ENCODE measurements at regions not wholly inside any gene's neighbourhood (a gene's known extent, or its start where the extent isn't known, plus 50 kb on each side); places are given as distances from the start of the nearest gene placed in this dataset.

GRCh38 chr14:42420071-42420470 is 813.4 kb downstream of the LRFN5 start:
- no peaks in the 10 kb centered on the region for H4K20me1 ChIP-seq (ENCODE audit: low read length)
- DNase-seq, result no peak
- H3K79me2 ChIP-seq (ENCODE audit: low read length), result no peaks in the 10 kb centered on the region
- no peak overlapping the region for H3K4me3 ChIP-seq (ENCODE audit: low read length)
- H2AFZ ChIP-seq (ENCODE audit: low read length), result no peak overlapping the region
- H3K9me2 ChIP-seq (replicated peaks; ENCODE audit: low read length), result no peaks in the 10 kb centered on the region
- no peaks in the 10 kb centered on the region for H3K9me3 ChIP-seq (ENCODE audit: low read length)
- ATAC-seq, result no peak
- intact Hi-C loops (cut with micrococcal nuclease), result no loop called here
- H3K4me1 ChIP-seq (ENCODE audit: insufficient read depth, low read length), result no peaks in the 10 kb centered on the region; the same call in 1 of the 2 replicates
- CTCF ChIA-PET, result no interaction called here
- BruUV-seq (replicated peaks), result no TSS peak
- H3K36me3 ChIP-seq (ENCODE audit: low read depth, low read length), result no peaks in the 10 kb centered on the region
- POLR2A ChIA-PET (ENCODE audit: unreplicated experiment), result no interaction called here
- H3K9ac ChIP-seq (ENCODE audit: low read length), result no peak overlapping the region
- H3K27me3 ChIP-seq (ENCODE audit: low read length), result no peaks in the 10 kb centered on the region
- TF ChIP-seq EZH2phosphoT487 (IDR thresholded peaks at IDR 0.05; ENCODE audit: borderline replicate concordance, low read length), result no peak
- no peak for TF ChIP-seq EZH2 (IDR thresholded peaks at IDR 0.05; ENCODE audit: low read length, unreplicated experiment)
- TF ChIP-seq, protein P1, sequence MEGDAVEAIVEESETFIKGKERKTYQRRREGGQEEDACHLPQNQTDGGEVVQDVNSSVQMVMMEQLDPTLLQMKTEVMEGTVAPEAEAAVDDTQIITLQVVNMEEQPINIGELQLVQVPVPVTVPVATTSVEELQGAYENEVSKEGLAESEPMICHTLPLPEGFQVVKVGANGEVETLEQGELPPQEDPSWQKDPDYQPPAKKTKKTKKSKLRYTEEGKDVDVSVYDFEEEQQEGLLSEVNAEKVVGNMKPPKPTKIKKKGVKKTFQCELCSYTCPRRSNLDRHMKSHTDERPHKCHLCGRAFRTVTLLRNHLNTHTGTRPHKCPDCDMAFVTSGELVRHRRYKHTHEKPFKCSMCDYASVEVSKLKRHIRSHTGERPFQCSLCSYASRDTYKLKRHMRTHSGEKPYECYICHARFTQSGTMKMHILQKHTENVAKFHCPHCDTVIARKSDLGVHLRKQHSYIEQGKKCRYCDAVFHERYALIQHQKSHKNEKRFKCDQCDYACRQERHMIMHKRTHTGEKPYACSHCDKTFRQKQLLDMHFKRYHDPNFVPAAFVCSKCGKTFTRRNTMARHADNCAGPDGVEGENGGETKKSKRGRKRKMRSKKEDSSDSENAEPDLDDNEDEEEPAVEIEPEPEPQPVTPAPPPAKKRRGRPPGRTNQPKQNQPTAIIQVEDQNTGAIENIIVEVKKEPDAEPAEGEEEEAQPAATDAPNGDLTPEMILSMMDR (conservative IDR thresholded peaks at IDR 0.05; ENCODE audit: low read depth, low read length), result no peak
- H3F3A ChIP-seq (ENCODE audit: low read length, unreplicated experiment), result no peaks in the 10 kb centered on the region
- H3K27ac ChIP-seq (ENCODE audit: low read length), result no peak overlapping the region
- no peak overlapping the region for H3K4me2 ChIP-seq (ENCODE audit: low read length)

- H3K9ac ChIP-seq (ENCODE audit: low read length), result no peak overlapping the region
- DNase-seq (no peak), ATAC-seq (no peak)
- BruUV-seq (replicated peaks), result no TSS peak
- no peaks in the 10 kb centered on the region for H3K36me3 ChIP-seq (ENCODE audit: low read depth, low read length)
- H3K4me2 ChIP-seq (ENCODE audit: low read length), result no peak overlapping the region
- POLR2A ChIA-PET (ENCODE audit: unreplicated experiment), result no interaction called here
- CTCF ChIA-PET, result no interaction called here
- H4K20me1 ChIP-seq (ENCODE audit: low read length), result no peaks in the 10 kb centered on the region
- no peak overlapping the region for H3K27ac ChIP-seq (ENCODE audit: low read length)
- TF ChIP-seq, protein P1 (conservative IDR thresholded peaks at IDR 0.05; ENCODE audit: low read depth, low read length), result no peak
- intact Hi-C loops (cut with micrococcal nuclease), result no loop called here
- H3F3A ChIP-seq (ENCODE audit: low read length, unreplicated experiment), result no peaks in the 10 kb centered on the region
- H3K9me2 ChIP-seq (replicated peaks; ENCODE audit: low read length), result no peaks in the 10 kb centered on the region
- H3K9me3 ChIP-seq (ENCODE audit: low read length), result no peaks in the 10 kb centered on the region
- H3K79me2 ChIP-seq (ENCODE audit: low read length), result no peaks in the 10 kb centered on the region
- no peak overlapping the region for H3K4me3 ChIP-seq (ENCODE audit: low read length)
- no peak overlapping the region for H2AFZ ChIP-seq (ENCODE audit: low read length)
- H3K27me3 ChIP-seq (ENCODE audit: low read length), result no peaks in the 10 kb centered on the region
- H3K4me1 ChIP-seq (ENCODE audit: insufficient read depth, low read length), result no peaks in the 10 kb centered on the region
These were observed 800.5 kb downstream of the LRFN5 start for GRCh38 chr14:42407153-42407552.

GRCh38 chr14:42391146-42391834 is 784.6 kb downstream of the LRFN5 start:
- BruUV-seq (replicated peaks), result no TSS peak
- no peak for ATAC-seq
- Histone ChIP-seq H3K27me3 (ENCODE audit: low read length) (no peaks in the 10 kb centered on the region), H3K27ac (ENCODE audit: low read length) (no peak overlapping the region), H3K4me1 (ENCODE audit: insufficient read depth, low read length) (no peaks in the 10 kb centered on the region), H3K9me2 (replicated peaks; ENCODE audit: low read length) (no peaks in the 10 kb centered on the region), H3K36me3 (ENCODE audit: low read depth, low read length) (no peaks in the 10 kb centered on the region), H3F3A (ENCODE audit: low read length, unreplicated experiment) (no peaks in the 10 kb centered on the region), H3K4me2 (ENCODE audit: low read length) (no peak overlapping the region), H3K9me3 (ENCODE audit: low read length) (no peaks in the 10 kb centered on the region), H3K79me2 (ENCODE audit: low read length) (no peaks in the 10 kb centered on the region), H3K9ac (ENCODE audit: low read length) (no peak overlapping the region), H3K4me3 (ENCODE audit: low read length) (no peak overlapping the region), H2AFZ (ENCODE audit: low read length) (no peak overlapping the region), H4K20me1 (ENCODE audit: low read length) (no peaks in the 10 kb centered on the region)
- ChIA-PET POLR2A (ENCODE audit: unreplicated experiment) (interaction anchor here (0.6 to 0.7 kb wide), 2 partner anchors 44 to 387 kb away, joined by 5 to 16 read pairs; no protein-coding TSS in a partner anchor), CTCF (no interaction called here)
- DNase-seq, result no peak
- TF ChIP-seq, protein P1 (conservative IDR thresholded peaks at IDR 0.05; ENCODE audit: low read depth, low read length), result no peak
- TF ChIP-seq EZH2phosphoT487 (IDR thresholded peaks at IDR 0.05; ENCODE audit: borderline replicate concordance, low read length) (no peak), EZH2 (IDR thresholded peaks at IDR 0.05; ENCODE audit: low read length, unreplicated experiment) (no peak)
- intact Hi-C loops (cut with micrococcal nuclease), result no loop called here

Data from PC-3 (cell line).